Upper lobe of left lung (tissue), 4 donors: ENCODE measurements at regions not wholly inside any gene's neighbourhood (a gene's known extent, or its start where the extent isn't known, plus 50 kb on each side); places are given as distances from the start of the nearest gene placed in this dataset.

Experiments used
- POLR2A ChIP-seq, 4 donors: fragments of 450-650 bp; IDR thresholded peaks; one replicate each; pipeline ENCODE4 v1.5.1; 2016 to 2017; ENCODE audit warnings: antibody characterized with exemption in 4 of 4, mild to moderate bottlenecking in 2 of 4
- POLR2AphosphoS5 ChIP-seq, 2 donors: sonication (generic); formaldehyde crosslinking; IDR thresholded peaks; one replicate each; pipeline ENCODE4 v1.5.1; 2017; ENCODE audit warnings: antibody characterized with exemption in 2 of 2
- TF ChIP-seq, protein P1 (sequence below), 6 experiments: fragments of 450-650 bp in 4 of 6; fragments of 200-600 bp in 2 of 6; sonication (generic) in 2 of 6; IDR thresholded peaks; one replicate each; pipeline ENCODE4 v1.5.1; 2016 to 2019; ENCODE audit warnings: antibody characterized with exemption in 6 of 6

DNA sequence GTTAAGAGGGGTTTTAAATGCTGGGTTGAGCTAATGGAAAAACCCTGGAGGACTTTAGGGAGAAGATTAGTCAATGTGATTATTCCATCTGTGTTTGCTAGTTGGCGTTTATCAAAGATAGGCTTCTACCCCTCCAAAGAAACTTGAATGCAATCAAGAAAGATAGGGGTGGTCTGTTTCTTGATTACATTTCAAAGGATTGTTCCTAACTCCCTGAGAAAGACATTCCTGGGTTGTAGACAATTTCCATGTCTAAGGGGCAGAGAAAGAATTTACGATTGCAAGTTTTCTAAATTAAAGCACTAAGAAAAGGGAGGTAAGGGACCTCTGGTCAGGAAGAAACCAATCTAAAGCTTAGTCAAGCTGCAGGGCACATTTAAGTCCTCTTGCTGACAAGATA lies 2268.7 kb downstream of the LRRC4C start:
- TF ChIP-seq POLR2AphosphoS5 (IDR thresholded peaks at IDR 0.05) (no peak), POLR2A (IDR thresholded peaks at IDR 0.05) (no peak)
- TF ChIP-seq, protein P1, sequence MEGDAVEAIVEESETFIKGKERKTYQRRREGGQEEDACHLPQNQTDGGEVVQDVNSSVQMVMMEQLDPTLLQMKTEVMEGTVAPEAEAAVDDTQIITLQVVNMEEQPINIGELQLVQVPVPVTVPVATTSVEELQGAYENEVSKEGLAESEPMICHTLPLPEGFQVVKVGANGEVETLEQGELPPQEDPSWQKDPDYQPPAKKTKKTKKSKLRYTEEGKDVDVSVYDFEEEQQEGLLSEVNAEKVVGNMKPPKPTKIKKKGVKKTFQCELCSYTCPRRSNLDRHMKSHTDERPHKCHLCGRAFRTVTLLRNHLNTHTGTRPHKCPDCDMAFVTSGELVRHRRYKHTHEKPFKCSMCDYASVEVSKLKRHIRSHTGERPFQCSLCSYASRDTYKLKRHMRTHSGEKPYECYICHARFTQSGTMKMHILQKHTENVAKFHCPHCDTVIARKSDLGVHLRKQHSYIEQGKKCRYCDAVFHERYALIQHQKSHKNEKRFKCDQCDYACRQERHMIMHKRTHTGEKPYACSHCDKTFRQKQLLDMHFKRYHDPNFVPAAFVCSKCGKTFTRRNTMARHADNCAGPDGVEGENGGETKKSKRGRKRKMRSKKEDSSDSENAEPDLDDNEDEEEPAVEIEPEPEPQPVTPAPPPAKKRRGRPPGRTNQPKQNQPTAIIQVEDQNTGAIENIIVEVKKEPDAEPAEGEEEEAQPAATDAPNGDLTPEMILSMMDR (IDR thresholded peaks at IDR 0.05) = no peak
